ENCODE measurements at regions not wholly inside any gene's neighbourhood (a gene's known extent, or its start where the extent isn't known, plus 50 kb on each side); places are given as distances from the start of the nearest gene placed in this dataset.

- TF ChIP-seq POLR2A (IDR thresholded peaks at IDR 0.05; ENCODE audit: low read depth, low read length), result no peak
- no peak for TF ChIP-seq RAD21 (IDR thresholded peaks at IDR 0.05; ENCODE audit: low read length)
- TF ChIP-seq CTCF (conservative IDR thresholded peaks at IDR 0.05; ENCODE audit: low read depth, low read length), result no peak
- no peak for TF ChIP-seq FOS (IDR thresholded peaks at IDR 0.05; ENCODE audit: low read depth, low read length)
- TF ChIP-seq CEBPB (IDR thresholded peaks at IDR 0.05; ENCODE audit: low read depth, low read length), result no peak
- TF ChIP-seq CHD1 (IDR thresholded peaks at IDR 0.05; ENCODE audit: low read depth, low read length), result no peak
Observed at GRCh38 chr13:103184413-103184812, 118.2 kb upstream of the SLC10A2 start.

Measured in IMR-90 (cell line).